Mesothelial cell of epicardium (in vitro differentiated cells): ENCODE measurements at regions not wholly inside any gene's neighbourhood (a gene's known extent, or its start where the extent isn't known, plus 50 kb on each side); places are given as distances from the start of the nearest gene placed in this dataset.

Experiments used
- DNase-seq, 2 experiments: peaks; one replicate each; pipeline ENCODE4 v3.0.0; 2021; ENCODE audit warnings: low spot score in 2 of 2; ENCODE audit not compliant: unreplicated experiment in 2 of 2
- H3K27ac Mint-ChIP-seq: 2 replicates; pipeline ENCODE4 v1.8.0; 2021; ENCODE audit warnings: mixed read lengths
- H3K27me3 Mint-ChIP-seq: 2 replicates; pipeline ENCODE4 v1.8.0; 2021; ENCODE audit warnings: low read depth, mixed read lengths
- H3K36me3 Mint-ChIP-seq: 2 replicates; pipeline ENCODE4 v1.8.0; 2021; ENCODE audit warnings: mixed read lengths
- H3K4me1 Mint-ChIP-seq: 2 replicates; pipeline ENCODE4 v1.8.0; 2021; ENCODE audit warnings: mixed read lengths
- H3K4me3 Mint-ChIP-seq: 2 replicates; pipeline ENCODE4 v1.8.0; 2021; ENCODE audit warnings: mild to moderate bottlenecking, moderate library complexity, mixed read lengths
- H3K9me3 Mint-ChIP-seq: 2 replicates; pipeline ENCODE4 v1.8.0; 2021; ENCODE audit warnings: mixed read lengths
- TF ChIP-seq, protein P1 (sequence below): fragments of 200-600 bp; sonication (generic); IDR thresholded peaks from one replicate; pipeline ENCODE4 v1.5.0; 2021; ENCODE audit warnings: antibody characterized with exemption; ENCODE audit not compliant: unreplicated experiment

DNA sequence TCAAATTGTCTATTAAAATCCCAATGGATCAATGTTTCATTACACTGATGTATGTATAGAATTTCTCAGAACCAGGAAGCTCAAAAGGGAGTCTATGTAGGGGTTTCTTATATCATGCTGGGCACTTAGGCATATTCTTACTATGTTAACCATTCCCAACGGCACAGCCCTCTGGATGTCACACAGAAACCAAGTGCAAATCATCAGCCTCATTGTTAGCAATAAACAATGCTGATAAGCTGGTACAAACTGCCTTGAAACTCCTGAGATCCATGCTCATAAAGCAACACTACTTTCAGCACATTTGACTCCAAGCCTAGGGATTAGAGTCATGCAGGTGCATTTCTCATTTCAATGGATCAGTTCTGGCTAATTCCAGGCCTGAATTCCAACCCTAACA lies 730.2 kb upstream of the SLC39A10 start:
- H3K9me3 Mint-ChIP-seq = no peaks in the 10 kb centered on the region
- peaks cover 17% of the 10 kb centered on the region for H3K4me1 Mint-ChIP-seq
- no peak overlapping the region for H3K4me3 Mint-ChIP-seq
- DNase-seq = no peak
- H3K36me3 Mint-ChIP-seq = no peaks in the 10 kb centered on the region
- no peak overlapping the region for H3K27ac Mint-ChIP-seq
- no peaks in the 10 kb centered on the region for H3K27me3 Mint-ChIP-seq
- TF ChIP-seq, protein P1, sequence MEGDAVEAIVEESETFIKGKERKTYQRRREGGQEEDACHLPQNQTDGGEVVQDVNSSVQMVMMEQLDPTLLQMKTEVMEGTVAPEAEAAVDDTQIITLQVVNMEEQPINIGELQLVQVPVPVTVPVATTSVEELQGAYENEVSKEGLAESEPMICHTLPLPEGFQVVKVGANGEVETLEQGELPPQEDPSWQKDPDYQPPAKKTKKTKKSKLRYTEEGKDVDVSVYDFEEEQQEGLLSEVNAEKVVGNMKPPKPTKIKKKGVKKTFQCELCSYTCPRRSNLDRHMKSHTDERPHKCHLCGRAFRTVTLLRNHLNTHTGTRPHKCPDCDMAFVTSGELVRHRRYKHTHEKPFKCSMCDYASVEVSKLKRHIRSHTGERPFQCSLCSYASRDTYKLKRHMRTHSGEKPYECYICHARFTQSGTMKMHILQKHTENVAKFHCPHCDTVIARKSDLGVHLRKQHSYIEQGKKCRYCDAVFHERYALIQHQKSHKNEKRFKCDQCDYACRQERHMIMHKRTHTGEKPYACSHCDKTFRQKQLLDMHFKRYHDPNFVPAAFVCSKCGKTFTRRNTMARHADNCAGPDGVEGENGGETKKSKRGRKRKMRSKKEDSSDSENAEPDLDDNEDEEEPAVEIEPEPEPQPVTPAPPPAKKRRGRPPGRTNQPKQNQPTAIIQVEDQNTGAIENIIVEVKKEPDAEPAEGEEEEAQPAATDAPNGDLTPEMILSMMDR = no peak

DNA sequence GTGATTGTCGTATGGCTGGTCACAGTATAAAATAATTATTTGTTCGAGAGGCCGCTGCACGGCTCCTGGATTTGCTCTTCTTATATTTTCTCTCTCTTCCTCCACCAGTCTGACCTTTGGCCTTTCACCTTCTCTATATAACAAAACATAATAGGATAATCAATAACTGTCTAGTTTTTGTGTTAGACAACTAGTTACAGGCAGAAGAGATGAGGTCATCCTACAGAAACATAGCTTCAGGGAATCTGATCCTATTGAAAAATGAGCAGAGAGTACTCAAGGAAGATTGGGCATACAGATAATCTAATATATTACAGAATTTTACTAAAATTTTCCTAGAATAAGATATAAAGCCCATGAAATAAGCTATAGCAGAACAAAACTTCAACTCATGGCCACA lies 731.3 kb upstream of the SLC39A10 start:
- no peak for DNase-seq
- H3K36me3 Mint-ChIP-seq = no peaks in the 10 kb centered on the region
- no peak overlapping the region for H3K4me3 Mint-ChIP-seq
- TF ChIP-seq, protein P1 = no peak
- peaks cover 17% of the 10 kb centered on the region for H3K4me1 Mint-ChIP-seq
- H3K27ac Mint-ChIP-seq = no peak overlapping the region
- no peaks in the 10 kb centered on the region for H3K9me3 Mint-ChIP-seq
- H3K27me3 Mint-ChIP-seq = no peaks in the 10 kb centered on the region

DNA sequence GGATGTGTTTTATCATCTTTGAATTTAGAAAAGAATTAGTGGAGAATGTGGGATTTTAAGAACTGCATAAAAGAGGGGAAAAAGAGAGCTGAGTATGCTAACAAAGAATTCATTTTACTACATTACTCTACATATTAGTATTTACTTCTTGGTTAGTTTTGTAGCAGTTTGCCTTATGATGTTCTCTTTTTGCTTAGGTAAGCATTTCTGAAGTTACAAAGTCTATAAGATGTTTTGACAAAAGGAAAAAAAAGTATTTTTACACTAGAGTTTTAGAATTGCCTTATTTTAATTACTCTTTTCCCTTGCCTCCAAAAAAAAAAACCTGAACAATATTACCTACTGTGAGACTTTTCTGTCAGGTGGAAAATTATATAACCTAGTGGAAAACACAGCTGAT lies 739.5 kb upstream of the SLC39A10 start:
- no peaks in the 10 kb centered on the region for H3K27me3 Mint-ChIP-seq
- H3K36me3 Mint-ChIP-seq = no peaks in the 10 kb centered on the region
- H3K4me3 Mint-ChIP-seq = no peak overlapping the region
- no peak for DNase-seq
- H3K9me3 Mint-ChIP-seq = peaks cover 3% of the 10 kb centered on the region
- H3K4me1 Mint-ChIP-seq = peaks cover 4% of the 10 kb centered on the region
- TF ChIP-seq, protein P1 = no peak
- no peak overlapping the region for H3K27ac Mint-ChIP-seq

DNA sequence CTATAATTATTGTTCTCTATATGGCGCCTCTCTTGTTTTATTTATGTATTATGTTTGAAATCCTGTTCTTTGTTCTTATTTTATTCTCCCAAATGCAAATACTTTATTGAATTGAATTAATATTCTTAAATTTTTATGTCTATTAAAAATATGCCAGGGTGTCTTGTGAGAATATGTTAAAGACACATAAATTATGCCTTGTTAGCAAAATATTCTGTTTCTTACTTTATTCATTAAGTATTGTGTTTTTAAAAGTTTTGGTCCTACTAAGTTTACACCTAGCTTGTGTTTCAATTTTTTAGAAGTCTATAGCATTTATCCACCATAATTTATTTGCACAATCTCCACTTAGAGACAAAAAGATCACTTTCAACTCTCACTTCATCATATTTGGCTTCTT lies 741.5 kb upstream of the SLC39A10 start:
- Mint-ChIP-seq H3K27ac (no peak overlapping the region), H3K27me3 (no peaks in the 10 kb centered on the region), H3K4me3 (no peak overlapping the region), H3K4me1 (peaks cover 3% of the 10 kb centered on the region), H3K9me3 (peaks cover 3% of the 10 kb centered on the region), H3K36me3 (no peaks in the 10 kb centered on the region)
- DNase-seq = no peak
- TF ChIP-seq, protein P1 = no peak

DNA sequence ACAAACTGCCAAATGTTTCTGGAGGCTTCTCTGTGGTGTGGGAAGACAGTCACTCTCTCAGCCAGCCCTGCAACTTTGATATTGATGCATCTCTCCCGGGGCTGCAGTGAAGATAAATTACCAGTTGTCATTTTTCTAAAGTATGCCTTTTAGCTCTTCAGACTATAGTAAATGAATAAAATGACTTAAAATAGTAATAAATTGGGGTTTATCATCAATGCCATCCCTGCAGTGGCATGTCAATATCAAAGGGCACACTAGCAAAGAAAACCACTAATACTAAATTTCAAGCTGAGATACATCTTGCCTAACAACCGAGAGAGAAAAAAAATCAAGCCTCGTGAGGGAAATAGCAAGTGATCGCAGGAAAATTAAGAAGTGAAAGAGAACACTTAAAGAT lies 749.5 kb upstream of the SLC39A10 start:
- Mint-ChIP-seq H3K4me1 (no peaks in the 10 kb centered on the region), H3K9me3 (peaks cover 8% of the 10 kb centered on the region), H3K27me3 (peaks cover 2% of the 10 kb centered on the region), H3K27ac (no peak overlapping the region), H3K4me3 (no peak overlapping the region), H3K36me3 (no peaks in the 10 kb centered on the region)
- TF ChIP-seq, protein P1 = no peak
- DNase-seq = no peak

DNA sequence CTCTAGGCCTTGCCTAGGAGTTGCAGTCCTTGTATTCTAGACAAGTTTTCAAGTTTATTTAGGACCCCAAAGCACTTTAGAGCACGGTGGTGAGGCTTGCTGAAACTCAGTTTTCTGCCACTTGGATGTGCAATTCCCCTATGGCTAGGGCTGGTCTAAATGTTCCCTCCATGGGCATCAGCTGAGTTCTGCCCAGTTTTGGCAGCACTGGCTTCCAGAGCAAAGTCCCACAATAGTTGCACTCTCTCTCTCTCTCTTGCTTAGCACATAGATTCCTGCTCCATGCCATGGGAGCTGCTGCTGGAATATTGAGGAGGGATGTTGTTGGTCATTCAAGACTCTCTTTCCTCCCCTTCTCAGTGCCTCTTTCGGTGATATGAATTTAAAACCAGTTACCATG lies 760.2 kb upstream of the SLC39A10 start:
- peaks cover 7% of the 10 kb centered on the region for H3K9me3 Mint-ChIP-seq
- no peaks in the 10 kb centered on the region for H3K36me3 Mint-ChIP-seq
- no peaks in the 10 kb centered on the region for H3K27me3 Mint-ChIP-seq
- no peaks in the 10 kb centered on the region for H3K4me1 Mint-ChIP-seq
- no peak for DNase-seq
- TF ChIP-seq, protein P1 = no peak
- H3K27ac Mint-ChIP-seq = no peak overlapping the region
- H3K4me3 Mint-ChIP-seq = no peak overlapping the region
